ENCODE measurements at regions not wholly inside any gene's neighbourhood (a gene's known extent, or its start where the extent isn't known, plus 50 kb on each side); places are given as distances from the start of the nearest gene placed in this dataset.

DNA sequence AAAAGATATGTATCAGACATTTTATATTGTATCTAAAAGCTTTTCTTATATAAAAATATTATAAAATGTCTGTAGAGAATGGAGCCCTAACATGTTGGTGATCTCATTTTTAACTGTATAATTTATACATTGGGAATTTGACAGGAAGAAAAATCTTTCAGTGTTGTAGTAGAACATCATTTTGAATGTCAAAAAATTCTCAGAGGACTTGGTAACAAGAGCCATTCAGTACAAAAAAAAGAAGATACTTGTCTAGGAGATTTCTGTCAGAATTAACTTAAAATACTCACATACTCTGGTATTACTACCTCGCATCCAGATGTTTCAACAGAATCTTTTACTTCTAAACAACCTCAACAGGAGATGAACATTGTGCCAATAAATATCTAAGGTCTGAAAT, 1277.9 kb downstream of the ROBO2 start:
- in situ Hi-C loops (cut with MboI; ENCODE audit: low pct_ligation_motif_present in 1 of 4, low pct_unique_long_range_greater_than_20kb in 1 of 4, low sequenced_read_pairs in 3 of 4) (no loop called here), intact Hi-C loops (cut with DNase I; ENCODE audit: low total_unique reads) (no loop called here)
- no peaks in the 10 kb centered on the region for H3K9me3 ChIP-seq
- H3K4me3 ChIP-seq, result no peak overlapping the region
- H3K27ac ChIP-seq, result no peak overlapping the region
- no peaks in the 10 kb centered on the region for H3K27me3 ChIP-seq
- no peaks in the 10 kb centered on the region for H3K36me3 ChIP-seq
- no peak for DNase-seq
- WGBS, 2 donors (ENCODE audit: low coverage in 1 of 2), result 74 to 78% methylated on average over 1 of the region's 1 CpG
- no peaks in the 10 kb centered on the region for H3K4me1 ChIP-seq
- TF ChIP-seq EP300 (IDR thresholded peaks at IDR 0.05; ENCODE audit: low read depth), result no peak
- TF ChIP-seq, protein P1, sequence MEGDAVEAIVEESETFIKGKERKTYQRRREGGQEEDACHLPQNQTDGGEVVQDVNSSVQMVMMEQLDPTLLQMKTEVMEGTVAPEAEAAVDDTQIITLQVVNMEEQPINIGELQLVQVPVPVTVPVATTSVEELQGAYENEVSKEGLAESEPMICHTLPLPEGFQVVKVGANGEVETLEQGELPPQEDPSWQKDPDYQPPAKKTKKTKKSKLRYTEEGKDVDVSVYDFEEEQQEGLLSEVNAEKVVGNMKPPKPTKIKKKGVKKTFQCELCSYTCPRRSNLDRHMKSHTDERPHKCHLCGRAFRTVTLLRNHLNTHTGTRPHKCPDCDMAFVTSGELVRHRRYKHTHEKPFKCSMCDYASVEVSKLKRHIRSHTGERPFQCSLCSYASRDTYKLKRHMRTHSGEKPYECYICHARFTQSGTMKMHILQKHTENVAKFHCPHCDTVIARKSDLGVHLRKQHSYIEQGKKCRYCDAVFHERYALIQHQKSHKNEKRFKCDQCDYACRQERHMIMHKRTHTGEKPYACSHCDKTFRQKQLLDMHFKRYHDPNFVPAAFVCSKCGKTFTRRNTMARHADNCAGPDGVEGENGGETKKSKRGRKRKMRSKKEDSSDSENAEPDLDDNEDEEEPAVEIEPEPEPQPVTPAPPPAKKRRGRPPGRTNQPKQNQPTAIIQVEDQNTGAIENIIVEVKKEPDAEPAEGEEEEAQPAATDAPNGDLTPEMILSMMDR (IDR thresholded peaks at IDR 0.05), result no peak
- TF ChIP-seq POLR2A (IDR thresholded peaks at IDR 0.05), result no peak
- no peak for TF ChIP-seq POLR2AphosphoS5 (IDR thresholded peaks at IDR 0.05)

DNA sequence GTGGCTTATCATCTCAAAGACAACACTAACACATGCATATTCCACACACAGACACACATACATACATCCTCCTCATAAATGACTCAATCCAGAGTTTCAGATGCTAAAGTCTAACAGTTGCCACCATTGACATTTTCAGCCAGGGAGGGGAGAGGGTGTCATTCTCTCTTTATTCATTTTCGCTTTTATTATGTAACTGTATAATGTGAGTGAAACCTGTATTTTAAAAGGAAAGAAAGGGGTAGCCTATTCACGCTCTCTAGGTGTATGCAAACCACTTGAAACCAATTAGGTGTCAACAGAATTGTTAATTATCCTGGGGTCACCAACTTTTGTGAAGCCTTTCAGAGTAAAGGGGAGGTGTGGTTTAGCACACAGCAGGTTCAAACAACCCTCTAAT, 1282.9 kb downstream of the ROBO2 start:
- no peaks in the 10 kb centered on the region for H3K4me1 ChIP-seq
- TF ChIP-seq, protein P1 (IDR thresholded peaks at IDR 0.05), result no peak
- no peaks in the 10 kb centered on the region for H3K27me3 ChIP-seq
- H3K9me3 ChIP-seq, result no peaks in the 10 kb centered on the region
- WGBS, 2 donors (ENCODE audit: low coverage in 1 of 2), result 73 to 81% methylated on average over 2 of the region's 2 CpGs
- H3K4me3 ChIP-seq, result no peak overlapping the region
- no peaks in the 10 kb centered on the region for H3K36me3 ChIP-seq
- no peak overlapping the region for H3K27ac ChIP-seq
- DNase-seq, result no peak
- intact Hi-C loops (cut with DNase I; ENCODE audit: low total_unique reads), result no loop called here
- in situ Hi-C loops (cut with MboI; ENCODE audit: low pct_ligation_motif_present in 1 of 4, low pct_unique_long_range_greater_than_20kb in 1 of 4, low sequenced_read_pairs in 3 of 4), result no loop called here

DNA sequence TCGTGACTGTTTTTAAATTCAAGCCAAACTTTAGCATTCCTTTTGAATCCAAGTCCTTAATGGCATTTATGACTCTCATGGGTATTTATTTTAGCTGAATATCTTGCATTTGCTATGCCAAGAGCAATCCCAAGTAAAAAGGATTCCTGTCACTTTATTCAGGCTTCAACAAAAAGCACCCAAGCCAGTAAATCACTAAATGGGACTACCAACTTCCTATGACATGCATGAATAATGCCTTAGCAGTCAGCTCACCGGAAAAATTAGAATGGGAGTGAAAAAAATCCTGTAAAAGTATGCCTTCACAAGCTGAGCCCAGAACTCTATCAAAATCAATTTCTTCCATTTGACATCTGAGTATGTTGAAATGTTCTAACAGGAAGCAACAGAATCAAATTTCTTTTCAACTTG, 1297.9 kb downstream of the ROBO2 start:
- whole genome bisulfite sequencing, 2 donors (ENCODE audit: low coverage in 1 of 2), result 44 to 56% methylated on average over 2 of the region's 2 CpGs
- H3K9me3 ChIP-seq, result no peaks in the 10 kb centered on the region
- no peak overlapping the region for H3K4me3 ChIP-seq
- no peak overlapping the region for H3K27ac ChIP-seq
- H3K36me3 ChIP-seq, result no peaks in the 10 kb centered on the region
- no peaks in the 10 kb centered on the region for H3K4me1 ChIP-seq
- no peaks in the 10 kb centered on the region for H3K27me3 ChIP-seq
- intact Hi-C loops (cut with DNase I; ENCODE audit: low total_unique reads), result loop anchor here (1.0 kb wide), 1 partner anchor 29 kb away; no protein-coding TSS in a partner anchor
- no peak for DNase-seq
- TF ChIP-seq, protein P1 (IDR thresholded peaks at IDR 0.05), result no peak
- TF ChIP-seq POLR2A (IDR thresholded peaks at IDR 0.05) (no peak), POLR2AphosphoS5 (IDR thresholded peaks at IDR 0.05) (no peak), EP300 (IDR thresholded peaks at IDR 0.05; ENCODE audit: low read depth) (no peak)
- in situ Hi-C loops (cut with MboI; ENCODE audit: low pct_ligation_motif_present in 1 of 4, low pct_unique_long_range_greater_than_20kb in 1 of 4, low sequenced_read_pairs in 3 of 4), result no loop called here

DNA sequence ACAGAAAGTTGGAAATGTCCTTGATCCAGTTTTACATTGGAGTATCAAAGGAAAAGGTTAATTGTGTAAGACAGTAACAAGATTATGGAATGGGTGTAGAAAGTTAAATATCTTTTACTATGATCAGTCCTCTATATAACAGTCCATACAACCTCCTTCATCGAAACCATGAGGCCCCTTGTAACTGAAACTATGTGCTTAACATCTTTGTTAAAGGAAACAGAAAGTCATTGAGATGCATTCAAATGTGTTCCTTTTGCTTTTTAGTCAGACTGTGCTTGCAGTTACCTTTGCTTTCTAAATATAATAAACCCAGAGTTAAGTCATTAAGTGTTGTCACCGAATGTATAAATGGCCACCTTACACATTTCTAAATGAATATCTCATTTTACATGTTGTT, 1298.5 kb downstream of the ROBO2 start:
- Histone ChIP-seq H3K27me3 (no peaks in the 10 kb centered on the region), H3K4me1 (no peaks in the 10 kb centered on the region), H3K9me3 (no peaks in the 10 kb centered on the region), H3K27ac (no peak overlapping the region), H3K36me3 (no peaks in the 10 kb centered on the region), H3K4me3 (no peak overlapping the region)
- whole genome bisulfite sequencing, 2 donors (ENCODE audit: low coverage in 1 of 2), result 62 to 72% methylated on average over 2 of the region's 2 CpGs
- DNase-seq, result no peak
- TF ChIP-seq POLR2A (IDR thresholded peaks at IDR 0.05) (no peak), EP300 (IDR thresholded peaks at IDR 0.05; ENCODE audit: low read depth) (no peak)
- TF ChIP-seq, protein P1 (IDR thresholded peaks at IDR 0.05), result no peak
- in situ Hi-C loops (cut with MboI; ENCODE audit: low pct_ligation_motif_present in 1 of 4, low pct_unique_long_range_greater_than_20kb in 1 of 4, low sequenced_read_pairs in 3 of 4), result no loop called here
- intact Hi-C loops (cut with DNase I; ENCODE audit: low total_unique reads), result loop anchor here (1.0 kb wide), 1 partner anchor 29 kb away; no protein-coding TSS in a partner anchor

Measured in transverse colon (tissue), 4 donors.